K562 (cell line): ENCODE measurements at regions not wholly inside any gene's neighbourhood (a gene's known extent, or its start where the extent isn't known, plus 50 kb on each side); places are given as distances from the start of the nearest gene placed in this dataset.

ENCODE experiments used
- C11orf30 ChIP-seq: fragments of 450-650 bp; IDR thresholded peaks from 2 replicates; pipeline ENCODE4 v1.6.1; 2016; ENCODE audit warnings: low read depth, mild to moderate bottlenecking
- CHCHD3 ChIP-seq: fragments of 250-450 bp; sonication (Bioruptor Pico); IDR thresholded peaks from 2 replicates; pipeline ENCODE4 v2.1.2; 2022; ENCODE audit warnings: mild to moderate bottlenecking
- CHD4 ChIP-seq: fragments of 200-600 bp; sonication (generic); IDR thresholded peaks from 3 replicates; pipeline ENCODE4 v1.6.1; 2012; ENCODE audit warnings: low read depth, mild to moderate bottlenecking, mixed read lengths, low read length, inconsistent platforms; ENCODE audit not compliant: insufficient read depth, insufficient replicate concordance, poor library complexity, severe bottlenecking
- CREB5 ChIP-seq: fragments of 250-450 bp; sonication (Bioruptor Pico); IDR thresholded peaks from 2 replicates; pipeline ENCODE4 v1.5.0; 2020; ENCODE audit warnings: mild to moderate bottlenecking
- E2F1 ChIP-seq: sonication (generic); formaldehyde crosslinking; IDR thresholded peaks from 2 replicates; pipeline ENCODE4 v1.8.1; 2023; ENCODE audit warnings: mild to moderate bottlenecking, missing genetic modification reagents, moderate library complexity
- E2F8 ChIP-seq: fragments of 450-650 bp; IDR thresholded peaks from 2 replicates; pipeline ENCODE4 v1.7.1; 2018; ENCODE audit warnings: mild to moderate bottlenecking, low read depth; ENCODE audit not compliant: partially characterized antibody
- ETS2 ChIP-seq: IDR thresholded peaks from 2 replicates; pipeline ENCODE4 v1.6.1; 2016; ENCODE audit warnings: borderline replicate concordance, missing genetic modification characterization, mild to moderate bottlenecking, moderate library complexity, missing compliant biosample characterization; ENCODE audit not compliant: poor library complexity, severe bottlenecking
- HNRNPL ChIP-seq: fragments of 200-400 bp; formaldehyde crosslinking; IDR thresholded peaks from 2 replicates; pipeline ENCODE4 v1.6.1; 2017; ENCODE audit warnings: low read depth, mild to moderate bottlenecking, low read length
- SRSF1 ChIP-seq: fragments of 200-400 bp; formaldehyde crosslinking; IDR thresholded peaks from 2 replicates; pipeline ENCODE4 v1.6.1; 2017; ENCODE audit warnings: mild to moderate bottlenecking, low read depth, low read length, moderate library complexity
- SRSF9 ChIP-seq: fragments of 200-400 bp; formaldehyde crosslinking; IDR thresholded peaks from 2 replicates; pipeline ENCODE4 v1.6.1; 2017; ENCODE audit warnings: low read depth, low read length, borderline replicate concordance
- TFAP4 ChIP-seq: sonication (generic); formaldehyde crosslinking; IDR thresholded peaks from 2 replicates; pipeline ENCODE4 v1.8.0; 2022; ENCODE audit warnings: missing genetic modification reagents, mild to moderate bottlenecking, moderate library complexity, borderline replicate concordance
- XRCC3 ChIP-seq: fragments of 450-650 bp; IDR thresholded peaks from 2 replicates; pipeline ENCODE4 v1.6.1; 2017; ENCODE audit warnings: mild to moderate bottlenecking, moderate library complexity
- ZBTB5 ChIP-seq: fragments of 450-650 bp; IDR thresholded peaks from 2 replicates; pipeline ENCODE4 v1.6.1; 2017; ENCODE audit warnings: antibody characterized with exemption
- ZNF639 ChIP-seq, 2 experiments: fragments of 200-800 bp in 1 of 2; sonication (Bioruptor generic) in 1 of 2; sonication (generic) in 1 of 2; formaldehyde crosslinking in 1 of 2; IDR thresholded peaks in 1 of 2; conservative IDR thresholded peaks in 1 of 2; 2 replicates each; pipeline versions ENCODE4 v1.5.0 to v1.6.1; 2016 to 2020; ENCODE audit warnings: missing compliant biosample characterization in 1 of 2, missing genetic modification characterization in 1 of 2, missing genetic modification reagents in 1 of 2
- ZNF655 ChIP-seq: fragments of 250-450 bp; sonication (Bioruptor Pico); IDR thresholded peaks from 2 replicates; pipeline ENCODE4 v1.5.0; 2021

GRCh38 chr18:30439174-30439573 lies 603.4 kb downstream of the DSC3 start (continued):
- TF ChIP-seq E2F1 (CRISPR knock-in tag), result no peak
- TF ChIP-seq ZNF639 (CRISPR knock-in tag; conservative IDR thresholded peaks at IDR 0.05 in 1 of 2, IDR thresholded peaks at IDR 0.05 in 1 of 2), result no peak
- TF ChIP-seq C11orf30, result no peak
- no peak for TF ChIP-seq SRSF1
- no peak for TF ChIP-seq ETS2
- TF ChIP-seq ZNF655 (CRISPR knock-in tag), result no peak
- no peak for TF ChIP-seq E2F8
- no peak for TF ChIP-seq ZBTB5
- TF ChIP-seq CREB5 (CRISPR knock-in tag), result no peak
- TF ChIP-seq SRSF9, result no peak
- no peak for TF ChIP-seq TFAP4 (CRISPR knock-in tag)
- TF ChIP-seq CHD4, result no peak
- no peak for TF ChIP-seq CHCHD3 (CRISPR knock-in tag)
- no peak for TF ChIP-seq HNRNPL
- no peak for TF ChIP-seq XRCC3
